OCI-LY1 (cell line): ENCODE measurements at regions not wholly inside any gene's neighbourhood (a gene's known extent, or its start where the extent isn't known, plus 50 kb on each side); places are given as distances from the start of the nearest gene placed in this dataset.

Experiments
- H2AFZ ChIP-seq: fragments of 200-600 bp; sonication (generic), shearing (Covaris generic); 2 replicates; pipeline ENCODE4 v1.6.0; 2014; ENCODE audit warnings: antibody characterized with exemption, mild to moderate bottlenecking, low read length
- H3F3A ChIP-seq: fragments of 200-600 bp; sonication (generic), shearing (Covaris generic); 2 replicates; pipeline ENCODE4 v1.6.0; 2014; ENCODE audit warnings: mild to moderate bottlenecking, antibody characterized with exemption, low read length, moderate library complexity; ENCODE audit not compliant: insufficient read depth
- H3K27ac ChIP-seq: fragments of 200-600 bp; sonication (generic); 2 replicates; pipeline ENCODE4 v1.5.1; 2014; ENCODE audit warnings: low read length, mixed run types, mild to moderate bottlenecking, low read depth; ENCODE audit not compliant: poor library complexity, severe bottlenecking
- H3K27me3 ChIP-seq: fragments of 200-600 bp; sonication (generic); 2 replicates; pipeline ENCODE4 v1.6.0; 2014; ENCODE audit warnings: antibody characterized with exemption, mild to moderate bottlenecking, low read length, moderate library complexity; ENCODE audit not compliant: insufficient read depth
- H3K36me3 ChIP-seq: fragments of 200-600 bp; sonication (generic); 2 replicates; pipeline ENCODE4 v1.6.1; 2014; ENCODE audit warnings: mild to moderate bottlenecking, antibody characterized with exemption, low read length, moderate library complexity, mixed read lengths; ENCODE audit not compliant: insufficient read depth
- H3K4me1 ChIP-seq: fragments of 200-600 bp; sonication (generic); 2 replicates; pipeline ENCODE4 v1.5.1; 2014; ENCODE audit warnings: mild to moderate bottlenecking, low read length, moderate library complexity; ENCODE audit not compliant: insufficient read depth, severe bottlenecking
- H3K4me2 ChIP-seq: fragments of 200-600 bp; sonication (generic), shearing (Covaris generic); 2 replicates; pipeline ENCODE4 v1.6.1; 2014; ENCODE audit warnings: low read length
- H3K4me3 ChIP-seq: fragments of 200-600 bp; sonication (generic); 2 replicates; pipeline ENCODE4 v1.5.1; 2014; ENCODE audit warnings: low read length, low read depth, mild to moderate bottlenecking, mixed read lengths; ENCODE audit not compliant: poor library complexity, severe bottlenecking
- H3K79me2 ChIP-seq: fragments of 200-600 bp; shearing (Covaris generic); 2 replicates; pipeline ENCODE4 v1.6.1; 2016; ENCODE audit warnings: mixed run types, low read length, mixed read lengths; ENCODE audit not compliant: insufficient read depth
- H3K9ac ChIP-seq: fragments of 200-600 bp; sonication (generic), shearing (Covaris generic); 2 replicates; pipeline ENCODE4 v1.6.1; 2014; ENCODE audit warnings: mild to moderate bottlenecking, low read length, mixed read lengths
- H3K9me2 ChIP-seq: fragments of 200-600 bp; sonication (generic), shearing (Covaris generic); 2 replicates; pipeline ENCODE4 v1.6.1; 2014; ENCODE audit warnings: low read depth, mild to moderate bottlenecking, low read length, mixed read lengths
- H3K9me3 ChIP-seq: fragments of 200-600 bp; shearing (Covaris generic); 2 replicates; pipeline ENCODE4 v1.6.1; 2014; ENCODE audit warnings: low read length, mixed read lengths
- H4K20me1 ChIP-seq: fragments of 200-600 bp; sonication (generic), shearing (Covaris generic); 2 replicates; pipeline ENCODE4 v1.6.0; 2016; ENCODE audit warnings: mild to moderate bottlenecking, low read length; ENCODE audit not compliant: insufficient read depth
- CTCF ChIP-seq: fragments of 200-600 bp; sonication (generic), shearing (Covaris generic); IDR thresholded peaks from 2 replicates; pipeline ENCODE4 v1.5.1; 2017; ENCODE audit warnings: mild to moderate bottlenecking, antibody characterized with exemption, low read length, moderate library complexity, mixed read lengths
- EZH2 ChIP-seq: fragments of 200-600 bp; sonication (generic), shearing (Covaris generic); IDR thresholded peaks from 2 replicates; pipeline ENCODE4 v1.8.0; 2017; ENCODE audit warnings: borderline replicate concordance, mixed run types, mild to moderate bottlenecking, antibody characterized with exemption, low read length, moderate library complexity, mixed read lengths

- H3K4me1 ChIP-seq = peaks cover 5% of the 10 kb centered on the region
- no peak overlapping the region for H3K4me3 ChIP-seq
- H3K36me3 ChIP-seq = no peaks in the 10 kb centered on the region
- no peaks in the 10 kb centered on the region for H3F3A ChIP-seq
- H2AFZ ChIP-seq = no peak overlapping the region
- TF ChIP-seq EZH2 (no peak), CTCF (no peak)
- H3K9me3 ChIP-seq = no peaks in the 10 kb centered on the region
- H3K9ac ChIP-seq = no peak overlapping the region
- no peak overlapping the region for H3K27ac ChIP-seq
- H3K4me2 ChIP-seq = no peak overlapping the region
- H3K27me3 ChIP-seq = no peaks in the 10 kb centered on the region
- H3K79me2 ChIP-seq = no peaks in the 10 kb centered on the region
- H4K20me1 ChIP-seq = no peaks in the 10 kb centered on the region
- H3K9me2 ChIP-seq = no peaks in the 10 kb centered on the region
Observed at GRCh38 chr13:33575378-33575777, 242.6 kb upstream of the RFC3 start.

- Histone ChIP-seq H3K36me3 (no peaks in the 10 kb centered on the region), H3K4me1 (peaks cover 5% of the 10 kb centered on the region), H3K9ac (no peak overlapping the region), H3K4me3 (no peak overlapping the region), H3F3A (no peaks in the 10 kb centered on the region), H3K79me2 (no peaks in the 10 kb centered on the region), H4K20me1 (no peaks in the 10 kb centered on the region), H2AFZ (no peak overlapping the region), H3K27me3 (no peaks in the 10 kb centered on the region), H3K9me2 (no peaks in the 10 kb centered on the region), H3K27ac (no peak overlapping the region), H3K9me3 (no peaks in the 10 kb centered on the region), H3K4me2 (no peak overlapping the region)
- TF ChIP-seq EZH2 (no peak), CTCF (no peak)
Observed at GRCh38 chr13:33577007-33577406, 240.9 kb upstream of the RFC3 start.

- no peak overlapping the region for H3K9ac ChIP-seq
- no peak overlapping the region for H2AFZ ChIP-seq
- no peaks in the 10 kb centered on the region for H4K20me1 ChIP-seq
- H3K9me3 ChIP-seq = no peaks in the 10 kb centered on the region
- TF ChIP-seq EZH2 = no peak
- no peak for TF ChIP-seq CTCF
- no peaks in the 10 kb centered on the region for H3F3A ChIP-seq
- no peak overlapping the region for H3K27ac ChIP-seq
- H3K79me2 ChIP-seq = no peaks in the 10 kb centered on the region
- no peaks in the 10 kb centered on the region for H3K27me3 ChIP-seq
- H3K9me2 ChIP-seq = no peaks in the 10 kb centered on the region
- H3K4me1 ChIP-seq = peaks cover 5% of the 10 kb centered on the region
- H3K4me3 ChIP-seq = no peak overlapping the region
- no peaks in the 10 kb centered on the region for H3K36me3 ChIP-seq
- H3K4me2 ChIP-seq = no peak overlapping the region
Observed at GRCh38 chr13:33578786-33579185, 239.2 kb upstream of the RFC3 start.
